Mesendoderm (in vitro differentiated cells): ENCODE measurements at regions not wholly inside any gene's neighbourhood (a gene's known extent, or its start where the extent isn't known, plus 50 kb on each side); places are given as distances from the start of the nearest gene placed in this dataset.

Experiments used
- DNase-seq: peaks from one replicate; pipeline ENCODE4 v3.0.0; 2013
- H2AK5ac ChIP-seq: 2 replicates; pipeline ENCODE4 v1.6.1; 2013; ENCODE audit warnings: low read length, inconsistent platforms
- H2BK120ac ChIP-seq: 2 replicates; pipeline ENCODE4 v1.6.1; 2013; ENCODE audit warnings: low read depth, mild to moderate bottlenecking, low read length, moderate library complexity, mixed read lengths
- H2BK15ac ChIP-seq: replicated peaks from 2 replicates; pipeline ENCODE4 v1.6.1; 2013; ENCODE audit warnings: low read depth, mild to moderate bottlenecking, moderate library complexity
- H2BK5ac ChIP-seq: 2 replicates; pipeline ENCODE4 v1.6.1; 2013; ENCODE audit warnings: low read length, inconsistent platforms
- H3K18ac ChIP-seq: 2 replicates; pipeline ENCODE4 v1.6.1; 2013; ENCODE audit warnings: mild to moderate bottlenecking, low read length, mixed read lengths
- H3K23ac ChIP-seq: one replicate; pipeline ENCODE4 v1.6.1; 2013; ENCODE audit warnings: low read length
- H3K27ac ChIP-seq: 2 replicates; pipeline ENCODE4 v1.5.1; 2013; ENCODE audit warnings: low read depth, mild to moderate bottlenecking, inconsistent platforms, low read length, moderate library complexity
- H3K27me3 ChIP-seq: 2 replicates; pipeline ENCODE4 v1.6.1; 2013; ENCODE audit warnings: low read length, control low read depth, mild to moderate bottlenecking, inconsistent platforms; ENCODE audit not compliant: insufficient read depth, poor library complexity
- H3K36me3 ChIP-seq: 2 replicates; pipeline ENCODE4 v1.6.1; 2013; ENCODE audit warnings: low read length, inconsistent platforms; ENCODE audit not compliant: control insufficient read depth, insufficient read depth
- H3K4ac ChIP-seq: one replicate; pipeline ENCODE4 v1.6.1; 2013; ENCODE audit warnings: low read depth, mild to moderate bottlenecking, low read length, moderate library complexity
- H3K4me1 ChIP-seq: 2 replicates; pipeline ENCODE4 v1.6.1; 2013; ENCODE audit warnings: low read depth, low read length, inconsistent platforms; ENCODE audit not compliant: control insufficient read depth
- H3K4me2 ChIP-seq: 2 replicates; pipeline ENCODE4 v1.6.1; 2013; ENCODE audit warnings: low read length
- H3K4me3 ChIP-seq: 2 replicates; pipeline ENCODE4 v1.5.1; 2013; ENCODE audit warnings: mild to moderate bottlenecking, low read length
- H3K56ac ChIP-seq: one replicate; pipeline ENCODE4 v1.6.1; 2013; ENCODE audit warnings: low read length
- H3K79me1 ChIP-seq: 2 replicates; pipeline ENCODE4 v1.6.1; 2013; ENCODE audit warnings: low read length, inconsistent platforms
- H3K79me2 ChIP-seq: 2 replicates; pipeline ENCODE4 v1.6.1; 2013; ENCODE audit warnings: mild to moderate bottlenecking, low read length; ENCODE audit not compliant: control insufficient read depth, insufficient read depth
- H3K9ac ChIP-seq: 2 replicates; pipeline ENCODE4 v1.6.1; 2013; ENCODE audit warnings: low read length, inconsistent platforms
- H4K5ac ChIP-seq: one replicate; pipeline ENCODE4 v1.6.1; 2013; ENCODE audit warnings: low read length
- H4K8ac ChIP-seq: one replicate; pipeline ENCODE4 v1.6.1; 2013; ENCODE audit warnings: low read depth, mild to moderate bottlenecking, control low read depth, low read length, moderate library complexity
- WGBS: extraction: QIAGEN DNeasy Blood & Tissue Kit; methylation state at CpG from one replicate; pipeline ENCODE4 v1.1.7; 2013; ENCODE audit warnings: low lambda C conversion rate, missing lambda C conversion rate; ENCODE audit not compliant: insufficient coverage; ENCODE audit errors: extremely low coverage; 5-methylcytosine and 5-hydroxymethylcytosine counted together

- no peak for DNase-seq
- no peak overlapping the region for H3K4me2 ChIP-seq
- no peaks in the 10 kb centered on the region for H3K79me1 ChIP-seq
- no peaks in the 10 kb centered on the region for H3K4me1 ChIP-seq
- H3K18ac ChIP-seq: no peak overlapping the region
- H2BK120ac ChIP-seq: no peak overlapping the region
- no peak overlapping the region for H3K4me3 ChIP-seq
- no CpG with 5 or more reads among the region's 4 CpGs for WGBS
- H4K8ac ChIP-seq: no peak overlapping the region
- no peak overlapping the region for H2AK5ac ChIP-seq
- H3K23ac ChIP-seq: no peak overlapping the region
- no peaks in the 10 kb centered on the region for H3K79me2 ChIP-seq
- no peak overlapping the region for H3K27ac ChIP-seq
- H3K56ac ChIP-seq: no peak overlapping the region
- H2BK15ac ChIP-seq: no peak overlapping the region
- H3K36me3 ChIP-seq: no peaks in the 10 kb centered on the region
- H3K9ac ChIP-seq: no peak overlapping the region
- H3K27me3 ChIP-seq: no peaks in the 10 kb centered on the region
- H4K5ac ChIP-seq: no peak overlapping the region
- H3K4ac ChIP-seq: no peak overlapping the region
- H2BK5ac ChIP-seq: no peak overlapping the region
Observed at GRCh38 chr10:59098831-59099452, 77.5 kb upstream of the PHYHIPL start.

- Histone ChIP-seq H3K4me3 (no peak overlapping the region), H3K27ac (no peak overlapping the region), H3K56ac (no peak overlapping the region), H2AK5ac (no peak overlapping the region), H3K4me2 (no peak overlapping the region), H4K8ac (no peak overlapping the region), H3K23ac (no peak overlapping the region), H3K18ac (no peak overlapping the region), H3K36me3 (no peaks in the 10 kb centered on the region), H3K4me1 (no peaks in the 10 kb centered on the region), H2BK15ac (no peak overlapping the region), H3K79me1 (no peaks in the 10 kb centered on the region), H4K5ac (no peak overlapping the region), H3K79me2 (no peaks in the 10 kb centered on the region), H3K9ac (no peak overlapping the region), H3K4ac (no peak overlapping the region), H2BK120ac (no peak overlapping the region), H3K27me3 (no peaks in the 10 kb centered on the region), H2BK5ac (no peak overlapping the region)
- no peak for DNase-seq
- WGBS: no CpG with 5 or more reads among the region's 2 CpGs
Observed at GRCh38 chr10:59099481-59099880, 77.0 kb upstream of the PHYHIPL start.

GRCh38 chr10:59102394-59102793 is 74.0 kb upstream of the PHYHIPL start:
- Histone ChIP-seq H3K4me1 (no peaks in the 10 kb centered on the region), H3K27ac (no peak overlapping the region), H3K36me3 (no peaks in the 10 kb centered on the region), H3K79me1 (no peaks in the 10 kb centered on the region), H3K27me3 (no peaks in the 10 kb centered on the region), H2BK15ac (no peak overlapping the region), H3K9ac (no peak overlapping the region), H2BK5ac (no peak overlapping the region), H3K4ac (no peak overlapping the region), H2BK120ac (no peak overlapping the region), H3K18ac (no peak overlapping the region), H2AK5ac (no peak overlapping the region), H3K23ac (no peak overlapping the region), H3K4me3 (no peak overlapping the region), H3K79me2 (no peaks in the 10 kb centered on the region), H3K4me2 (no peak overlapping the region), H3K56ac (no peak overlapping the region), H4K8ac (no peak overlapping the region), H4K5ac (no peak overlapping the region)
- DNase-seq: no peak
- no CpG with 5 or more reads among the region's 4 CpGs for WGBS

- H3K79me2 ChIP-seq: no peaks in the 10 kb centered on the region
- no peak overlapping the region for H3K18ac ChIP-seq
- WGBS: no CpG with 5 or more reads among the region's 4 CpGs
- no peak overlapping the region for H2BK15ac ChIP-seq
- H3K4ac ChIP-seq: no peak overlapping the region
- H3K56ac ChIP-seq: no peak overlapping the region
- no peaks in the 10 kb centered on the region for H3K27me3 ChIP-seq
- no peak overlapping the region for H3K9ac ChIP-seq
- H3K27ac ChIP-seq: no peak overlapping the region
- H4K8ac ChIP-seq: no peak overlapping the region
- H3K23ac ChIP-seq: no peak overlapping the region
- H2AK5ac ChIP-seq: no peak overlapping the region
- no peak overlapping the region for H2BK5ac ChIP-seq
- no peaks in the 10 kb centered on the region for H3K4me1 ChIP-seq
- no peak overlapping the region for H4K5ac ChIP-seq
- H3K4me3 ChIP-seq: no peak overlapping the region
- H2BK120ac ChIP-seq: no peak overlapping the region
- no peak overlapping the region for H3K4me2 ChIP-seq
- H3K36me3 ChIP-seq: no peaks in the 10 kb centered on the region
- DNase-seq: peak; percentile 32
- no peaks in the 10 kb centered on the region for H3K79me1 ChIP-seq
Observed at GRCh38 chr10:59104186-59104585, 72.3 kb upstream of the PHYHIPL start.

GRCh38 chr10:59106441-59106840 is 70.0 kb upstream of the PHYHIPL start:
- no peak overlapping the region for H3K23ac ChIP-seq
- no peaks in the 10 kb centered on the region for H3K79me2 ChIP-seq
- no peak overlapping the region for H2AK5ac ChIP-seq
- no CpG with 5 or more reads among the region's 1 CpG for WGBS
- no peak overlapping the region for H3K27ac ChIP-seq
- no peak overlapping the region for H4K5ac ChIP-seq
- H3K4me3 ChIP-seq: no peak overlapping the region
- no peak for DNase-seq
- H3K4ac ChIP-seq: no peak overlapping the region
- no peak overlapping the region for H3K18ac ChIP-seq
- no peaks in the 10 kb centered on the region for H3K79me1 ChIP-seq
- no peaks in the 10 kb centered on the region for H3K36me3 ChIP-seq
- H3K27me3 ChIP-seq: no peaks in the 10 kb centered on the region
- no peak overlapping the region for H3K9ac ChIP-seq
- no peak overlapping the region for H3K56ac ChIP-seq
- no peaks in the 10 kb centered on the region for H3K4me1 ChIP-seq
- H2BK5ac ChIP-seq: no peak overlapping the region
- no peak overlapping the region for H2BK120ac ChIP-seq
- no peak overlapping the region for H3K4me2 ChIP-seq
- H2BK15ac ChIP-seq: no peak overlapping the region
- no peak overlapping the region for H4K8ac ChIP-seq

GRCh38 chr10:59107147-59107546 is 69.3 kb upstream of the PHYHIPL start:
- Histone ChIP-seq H4K8ac (no peak overlapping the region), H3K4me1 (no peaks in the 10 kb centered on the region), H3K36me3 (no peaks in the 10 kb centered on the region), H3K79me1 (no peaks in the 10 kb centered on the region), H3K23ac (no peak overlapping the region), H3K27ac (no peak overlapping the region), H2BK5ac (no peak overlapping the region), H3K56ac (no peak overlapping the region), H2AK5ac (no peak overlapping the region), H3K4ac (no peak overlapping the region), H2BK15ac (no peak overlapping the region), H2BK120ac (no peak overlapping the region), H3K18ac (no peak overlapping the region), H3K79me2 (no peaks in the 10 kb centered on the region), H3K4me2 (no peak overlapping the region), H3K9ac (no peak overlapping the region), H3K27me3 (no peaks in the 10 kb centered on the region), H4K5ac (no peak overlapping the region), H3K4me3 (no peak overlapping the region)
- WGBS: no CpG with 5 or more reads among the region's 1 CpG
- no peak for DNase-seq
